HG03159 (cell line): ENCODE measurements at regions not wholly inside any gene's neighbourhood (a gene's known extent, or its start where the extent isn't known, plus 50 kb on each side); places are given as distances from the start of the nearest gene placed in this dataset.
A peak's percentile ranks its signal among the peaks of the same experiment; 100 is the strongest.
"Not testable (repeated sequence)": the region's sequence is repeated elsewhere in the genome, so short reads cannot be mapped to it uniquely, and the experiment has no call there.

ENCODE experiments used
- ATAC-seq: cut with Tn5 transposase; IDR thresholded peaks from one replicate; pipeline ENCODE4 v1.9.1; 2021; ENCODE audit warnings: mild to moderate bottlenecking, moderate library complexity; ENCODE audit not compliant: unreplicated experiment

GRCh38 chr18:8987241-8987640 is 115.3 kb upstream of the NDUFV2 start:
- ATAC-seq, result no peak

- ATAC-seq, result peak; percentile 72
These were observed 114.1 kb upstream of the NDUFV2 start for GRCh38 chr18:8988260-8988871.

DNA sequence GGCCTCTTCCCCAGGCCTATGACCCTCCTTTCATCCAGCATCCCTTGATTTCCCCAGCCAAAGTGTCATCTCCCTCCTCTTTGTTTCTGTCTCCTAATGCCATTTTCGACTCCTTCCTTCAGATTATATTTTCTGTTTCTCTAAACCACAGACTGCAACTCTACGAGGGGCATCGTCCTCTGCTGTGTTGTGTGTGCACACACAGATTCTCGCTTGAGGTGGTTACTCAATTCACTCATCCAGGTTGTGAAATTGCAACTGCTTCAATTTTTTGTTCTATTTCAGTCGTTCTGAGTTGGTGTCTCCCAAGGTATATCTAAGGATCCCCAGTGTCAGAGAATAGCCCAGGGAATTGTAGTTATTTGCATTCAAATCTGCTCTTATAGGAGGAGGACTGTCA is 113.5 kb upstream of the NDUFV2 start:
- no peak for ATAC-seq

GRCh38 chr18:8989855-8990254 is 112.6 kb upstream of the NDUFV2 start:
- no peak for ATAC-seq

GRCh38 chr18:8990276-8991031 is 112.0 kb upstream of the NDUFV2 start:
- ATAC-seq, result no peak

DNA sequence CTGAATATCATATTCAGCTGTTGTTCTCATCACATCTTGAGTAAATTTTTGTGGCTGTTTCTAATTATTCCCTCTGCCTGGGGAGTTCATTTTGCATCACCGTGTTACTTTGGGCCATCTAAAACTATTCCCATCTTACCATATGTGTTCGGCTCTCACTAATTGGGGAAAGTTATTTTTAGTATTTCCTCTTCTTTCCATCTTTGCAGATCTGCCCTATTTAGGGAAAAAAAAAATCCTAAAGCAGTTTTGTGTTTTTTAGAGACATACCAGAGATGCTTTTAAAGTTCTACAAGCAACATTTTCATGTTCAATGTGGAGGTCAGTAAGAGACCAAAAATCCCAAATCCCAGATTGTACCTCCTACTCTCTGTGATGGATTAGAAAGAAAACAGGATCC is 111.3 kb upstream of the NDUFV2 start:
- no peak for ATAC-seq

- not testable (repeated sequence) for ATAC-seq
These were observed 110.0 kb upstream of the NDUFV2 start for GRCh38 chr18:8992500-8992899.

- ATAC-seq, result no peak
These were observed 107.9 kb upstream of the NDUFV2 start for GRCh38 chr18:8994603-8995002.

- no peak for ATAC-seq
These were observed 107.4 kb upstream of the NDUFV2 start for GRCh38 chr18:8995096-8995495.

GRCh38 chr18:8996771-8997432 is 105.6 kb upstream of the NDUFV2 start:
- no peak for ATAC-seq

- no peak for ATAC-seq
These were observed 104.9 kb upstream of the NDUFV2 start for GRCh38 chr18:8997634-8998033.

DNA sequence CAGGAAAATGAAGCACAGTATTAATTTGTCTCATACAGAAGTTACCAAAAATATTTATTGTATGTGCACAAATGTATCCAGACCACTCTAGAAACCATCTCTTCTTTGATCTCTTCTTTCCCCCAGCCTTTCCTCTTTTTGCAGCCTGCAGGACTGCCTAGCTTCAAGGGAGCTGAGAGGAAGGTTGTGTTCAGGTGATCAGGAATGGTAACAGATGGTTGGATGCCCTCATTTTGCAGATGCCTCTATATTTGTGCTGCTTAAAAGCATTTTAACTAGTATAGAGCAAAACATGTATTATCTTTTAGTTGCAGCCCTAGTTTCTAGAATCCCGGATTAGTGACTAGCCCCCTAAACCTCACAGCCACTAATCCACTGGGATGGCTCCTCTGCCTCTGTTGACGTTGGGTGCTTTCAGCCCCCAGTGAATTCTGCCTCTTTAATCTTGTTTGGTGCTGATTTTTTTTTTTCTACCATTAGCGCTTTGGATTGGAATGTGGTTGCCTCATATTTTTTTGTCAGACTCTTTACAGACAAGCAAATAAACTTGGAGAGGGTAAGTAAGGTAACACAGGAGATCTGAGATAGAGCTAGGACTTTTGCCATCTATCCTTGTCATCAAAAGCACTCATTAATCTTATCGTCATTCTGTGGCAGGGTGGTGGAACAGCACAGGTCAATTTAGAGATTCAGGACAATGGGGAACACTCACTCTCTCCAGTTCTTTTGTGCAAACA is 103.8 kb upstream of the NDUFV2 start:
- ATAC-seq, result no peak

DNA sequence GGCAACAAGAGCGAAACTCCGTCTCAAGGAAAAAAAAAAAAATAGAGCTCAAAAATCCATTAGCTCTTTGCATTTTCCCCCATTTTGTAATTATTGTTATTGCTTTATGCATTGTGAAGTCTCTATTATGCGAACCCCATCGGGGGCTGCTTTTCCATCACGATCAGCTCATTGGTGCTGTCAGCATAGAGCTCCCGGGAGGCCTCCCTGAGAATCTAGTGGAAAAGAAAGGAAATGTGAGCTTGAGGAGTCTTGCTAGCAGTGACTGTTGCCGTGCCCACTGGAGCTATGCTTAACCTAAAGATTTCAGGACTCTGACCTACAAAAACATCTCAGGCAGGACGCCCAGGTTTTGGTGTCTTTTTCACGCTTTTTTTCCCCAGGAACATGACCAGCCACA is 102.6 kb upstream of the NDUFV2 start:
- ATAC-seq, result no peak

GRCh38 chr18:9000733-9001132 is 101.8 kb upstream of the NDUFV2 start:
- no peak for ATAC-seq

DNA sequence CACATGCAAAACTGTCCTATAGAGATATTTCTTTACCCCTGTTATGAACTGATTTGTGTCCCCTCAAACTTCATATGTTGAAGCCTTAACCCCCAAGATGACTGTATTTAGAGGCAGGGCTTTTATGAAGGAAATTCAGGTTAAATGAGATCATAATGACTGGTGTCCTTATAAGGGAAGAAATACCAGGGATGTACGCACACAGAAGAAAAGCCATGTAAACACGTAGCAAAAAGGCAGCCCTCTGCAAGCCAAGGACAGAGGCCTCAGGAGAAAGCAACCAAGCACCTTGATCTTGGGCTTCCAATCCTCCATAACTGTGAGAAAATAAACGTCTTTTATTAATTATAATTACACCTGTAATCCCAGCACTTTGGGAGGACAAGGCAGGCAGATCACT is 101.3 kb upstream of the NDUFV2 start:
- ATAC-seq, result no peak

DNA sequence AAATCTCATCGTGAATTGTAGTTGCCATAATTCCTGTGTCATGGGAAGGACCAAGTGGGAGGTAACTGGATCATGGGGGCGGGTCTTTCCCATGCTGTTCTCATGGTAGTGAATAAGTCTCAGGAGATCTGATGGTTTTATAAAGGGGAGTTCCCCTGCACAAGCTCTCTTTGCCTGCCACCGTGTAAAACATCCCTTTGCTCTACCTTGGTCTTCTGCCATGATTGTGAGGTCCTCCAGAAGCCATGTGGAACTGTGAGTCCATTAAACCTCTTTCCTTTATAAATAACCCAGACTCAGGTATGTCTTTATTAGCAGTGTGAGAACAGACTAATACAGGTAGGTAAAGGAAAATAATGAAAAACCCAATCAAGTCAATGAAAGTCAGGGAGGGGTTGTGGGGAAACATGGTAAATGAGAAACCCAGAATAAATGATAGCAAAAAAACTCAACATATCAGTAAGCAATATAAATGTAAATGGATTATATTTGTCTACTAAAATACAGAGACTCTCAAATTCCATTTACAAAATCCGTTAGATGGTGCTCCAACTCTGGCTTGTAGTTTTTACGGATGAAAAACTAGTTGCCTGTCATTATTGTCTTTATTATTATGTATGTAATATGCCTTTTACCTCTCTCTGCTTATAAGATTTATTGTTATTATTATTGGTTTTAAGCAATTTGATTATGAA is 98.9 kb upstream of the NDUFV2 start:
- no peak for ATAC-seq

GRCh38 chr18:9004308-9004707 is 98.2 kb upstream of the NDUFV2 start:
- ATAC-seq, result not testable (repeated sequence)

- ATAC-seq, result not testable (repeated sequence)
These were observed 94.8 kb upstream of the NDUFV2 start for GRCh38 chr18:9007700-9008099.

GRCh38 chr18:9008200-9008708 is 94.2 kb upstream of the NDUFV2 start:
- ATAC-seq, result no peak
